HG02678 (cell line): ENCODE measurements at regions not wholly inside any gene's neighbourhood (a gene's known extent, or its start where the extent isn't known, plus 50 kb on each side); places are given as distances from the start of the nearest gene placed in this dataset.

Experiments
- ATAC-seq: cut with Tn5 transposase; IDR thresholded peaks from one replicate; pipeline ENCODE4 v1.9.1; 2021; ENCODE audit warnings: mild to moderate bottlenecking, moderate library complexity; ENCODE audit not compliant: unreplicated experiment

DNA sequence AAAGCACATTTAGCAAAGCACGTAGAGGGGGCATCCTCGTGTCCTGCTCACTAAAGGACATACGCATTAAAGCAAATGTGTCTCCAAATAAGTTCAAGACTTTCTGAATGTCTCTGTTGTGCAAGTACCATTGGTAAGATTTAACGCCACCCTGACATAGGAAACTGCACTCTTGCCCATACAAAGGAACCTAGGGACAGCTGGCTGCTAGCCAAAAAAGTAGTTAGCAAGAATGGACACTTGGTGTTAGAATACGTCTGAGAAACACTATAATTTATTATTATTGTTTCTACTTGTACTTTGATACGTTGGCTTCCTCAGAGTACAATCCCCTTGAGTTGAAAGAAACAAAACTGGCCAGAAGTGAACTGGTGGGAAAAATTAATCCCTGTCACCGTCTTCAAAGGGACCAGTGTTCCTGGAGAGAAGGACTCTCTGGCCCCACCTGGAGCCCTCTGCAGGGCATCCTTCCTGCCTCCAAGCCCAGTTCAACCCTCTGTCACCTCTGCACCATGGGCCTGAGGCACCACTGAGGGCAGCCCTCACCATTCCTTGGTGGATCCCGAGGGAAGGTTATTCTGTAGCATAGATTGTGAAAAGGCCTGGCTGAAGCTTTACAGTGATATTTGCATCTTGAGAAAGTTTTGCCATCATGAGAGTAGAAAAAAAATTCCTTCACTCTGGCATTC, 51.4 kb upstream of the APCDD1 start:
- no peak for ATAC-seq

DNA sequence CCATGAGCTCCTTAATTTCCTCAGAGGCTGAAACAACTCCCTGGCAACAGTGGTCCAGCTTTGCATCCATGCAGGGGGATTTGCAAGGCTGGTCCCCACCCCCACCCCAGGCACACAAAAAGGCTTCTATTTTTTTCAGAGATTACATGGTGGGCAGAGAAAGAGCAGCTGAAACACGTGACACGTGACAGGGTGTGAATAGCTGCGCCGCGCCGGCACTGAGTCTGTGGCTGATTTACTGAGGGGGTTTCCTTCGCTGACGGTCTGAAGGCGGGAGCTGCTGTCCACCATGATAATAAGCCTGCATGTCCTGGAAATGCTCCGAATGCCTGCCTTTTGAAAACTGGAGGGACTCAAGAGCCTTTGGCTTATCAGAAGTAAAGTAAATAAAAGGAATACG, 50.7 kb upstream of the APCDD1 start:
- no peak for ATAC-seq

DNA sequence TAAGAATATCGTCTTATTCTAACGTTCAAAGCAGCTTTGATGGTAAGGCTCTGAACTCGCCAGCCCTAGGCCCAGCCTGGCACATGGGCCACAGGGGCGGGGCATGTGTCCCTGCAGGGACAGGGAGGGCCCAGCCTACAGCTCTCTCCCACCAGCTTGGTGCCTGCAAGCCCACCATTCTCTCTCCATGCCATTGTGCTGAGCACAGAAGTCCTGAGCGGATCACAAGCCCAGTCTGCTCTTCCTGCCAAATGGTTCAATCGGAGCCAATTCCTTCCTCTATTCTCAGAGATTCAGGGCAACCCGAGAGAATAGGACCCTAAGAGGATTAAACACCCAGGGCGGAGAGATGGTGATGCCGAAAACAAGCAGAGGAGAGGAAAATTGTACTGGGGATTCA, 50.3 kb upstream of the APCDD1 start:
- no peak for ATAC-seq
